Mammary epithelial cell (primary cell): ENCODE measurements at regions not wholly inside any gene's neighbourhood (a gene's known extent, or its start where the extent isn't known, plus 50 kb on each side); places are given as distances from the start of the nearest gene placed in this dataset.

ENCODE experiments used
- CTCF ChIP-seq, 2 donors: IDR thresholded peaks in 1 of 2; conservative IDR thresholded peaks in 1 of 2; 2 replicates each; pipeline ENCODE4 v1.5.1; 2011 to 2012; ENCODE audit warnings: inconsistent platforms in 2 of 2, low read length in 2 of 2, mild to moderate bottlenecking in 2 of 2, control low read depth in 1 of 2, low read depth in 1 of 2; ENCODE audit not compliant: insufficient read depth in 1 of 2; ENCODE audit errors: extremely low read depth in 1 of 2
- EZH2 ChIP-seq: IDR thresholded peaks from 2 replicates; pipeline ENCODE4 v1.6.1; 2012; ENCODE audit warnings: low read length, inconsistent platforms, borderline replicate concordance

GRCh38 chr1:222897527-222898190 is 82.8 kb downstream of the DISP1 start:
- TF ChIP-seq EZH2: no peak
- no peak for TF ChIP-seq CTCF (conservative IDR thresholded peaks at IDR 0.05 in 1 of 2, IDR thresholded peaks at IDR 0.05 in 1 of 2; ENCODE audit: extremely low read depth in 1 of 2, insufficient read depth in 1 of 2, low read depth in 1 of 2, low read length in 2 of 2)
